K562 (cell line): ENCODE measurements at regions not wholly inside any gene's neighbourhood (a gene's known extent, or its start where the extent isn't known, plus 50 kb on each side); places are given as distances from the start of the nearest gene placed in this dataset.

ENCODE experiments used
- ATAC-seq: fragments of 200-7000 bp; cut with Tn5 transposase; 3 replicates; pipeline ENCODE4 v1.9.1; 2020; ENCODE audit warnings: moderate library complexity
- BruUV-seq: library from RNA; stranded (reverse); fragments of 400-500 nt; replicated peaks from 2 replicates; lab custom pipeline; 2021; lab: Mats Ljungman, UMichigan
- CTCF ChIA-PET: fragments of 300-600 bp; formaldehyde crosslinking; extraction: SDS; loops from one replicate; lab custom pipeline; 2021; ENCODE audit warnings: low intra/inter-chr PET ratio; lab: Yijun Ruan, JAX
- POLR2A ChIA-PET: fragments of 300-600, 350-650 bp; sonication (Branson Sonifier 250); formaldehyde crosslinking; extraction: SDS; loops from one replicate; lab custom pipeline; 2021; ENCODE audit warnings: antibody characterized with exemption, inconsistent platforms; lab: Yijun Ruan, JAX
- DNase-seq, 4 experiments: peaks; one replicate each; pipeline versions ENCODE4 v3.0.0 to v3.0.0-alpha.2; 2011 to 2018; ENCODE audit warnings: low spot score in 3 of 4, mixed read lengths in 3 of 4; ENCODE audit errors: extremely low read depth in 1 of 4
- FAIRE-seq: peaks from 2 replicates; lab custom pipeline; 2011; peaks lifted over from hg19 to GRCh38; lab: Jason Lieb, UNC
- H2AFZ ChIP-seq: 2 replicates; pipeline ENCODE4 v1.6.0; 2011; ENCODE audit warnings: low read depth, low read length, control low read depth, inconsistent platforms
- H3K27ac ChIP-seq: fragments of 200-600 bp; 3 replicates; pipeline ENCODE4 v1.8.0; 2011; ENCODE audit warnings: low read depth, mild to moderate bottlenecking, control low read depth, inconsistent platforms, low read length, moderate library complexity, mixed read lengths; ENCODE audit errors: extremely low read depth
- H3K27me3 ChIP-seq, 2 experiments: fragments of 300-600 bp in 1 of 2; 2 replicates in 1 of 2; 3 replicates in 1 of 2; pipeline versions ENCODE4 v1.6.0 to v1.8.0; 2011; ENCODE audit warnings: inconsistent platforms in 2 of 2, low read length in 2 of 2, mild to moderate bottlenecking in 1 of 2, mixed read lengths in 1 of 2, moderate library complexity in 1 of 2; ENCODE audit not compliant: control insufficient read depth in 2 of 2, insufficient read depth in 2 of 2
- H3K36me3 ChIP-seq: fragments of 300-600 bp; 3 replicates; pipeline ENCODE4 v1.8.0; 2011; ENCODE audit warnings: mild to moderate bottlenecking, low read length, inconsistent platforms; ENCODE audit not compliant: control insufficient read depth, insufficient read depth
- H3K4me1 ChIP-seq, 2 experiments: fragments of 200-600 bp in 1 of 2; replicated peaks in 1 of 2; 2 replicates in 1 of 2; 3 replicates in 1 of 2; pipeline versions ENCODE4 v1.5.1 to v1.8.0; 2011; ENCODE audit warnings: inconsistent platforms in 2 of 2, low read length in 2 of 2, mild to moderate bottlenecking in 1 of 2, mixed read lengths in 1 of 2, moderate library complexity in 1 of 2; ENCODE audit not compliant: control insufficient read depth in 2 of 2, insufficient read depth in 2 of 2
- H3K4me2 ChIP-seq: 2 replicates; pipeline ENCODE4 v1.6.1; 2011; ENCODE audit warnings: low read length, control low read depth, inconsistent platforms, mixed read lengths; ENCODE audit not compliant: insufficient read depth
- H3K4me3 ChIP-seq: fragments of 200-600 bp; sonication (generic), shearing (Covaris generic); 2 replicates; pipeline ENCODE4 v1.5.1; 2016; ENCODE audit warnings: control low read depth, inconsistent platforms
- H3K79me2 ChIP-seq: fragments of 200-600 bp; 3 replicates; pipeline ENCODE4 v1.8.0; 2011; ENCODE audit warnings: low read length, inconsistent platforms; ENCODE audit not compliant: control insufficient read depth, insufficient read depth
- H3K9ac ChIP-seq, 2 experiments: 2 replicates each; pipeline versions ENCODE4 v1.6.0 to v1.6.1; 2011; ENCODE audit warnings: low read depth in 2 of 2, low read length in 2 of 2, control low read depth in 1 of 2, inconsistent platforms in 1 of 2, mild to moderate bottlenecking in 1 of 2, mixed read lengths in 1 of 2; ENCODE audit not compliant: insufficient read depth in 1 of 2
- H3K9me1 ChIP-seq: one replicate; pipeline ENCODE4 v1.6.0; 2011; ENCODE audit warnings: inconsistent platforms, mild to moderate bottlenecking, low read length, moderate library complexity; ENCODE audit not compliant: control insufficient read depth, insufficient read depth
- H3K9me3 ChIP-seq: replicated peaks from 2 replicates; pipeline ENCODE4 v1.5.1; 2011; ENCODE audit warnings: low read depth, low read length, inconsistent platforms; ENCODE audit not compliant: control insufficient read depth, insufficient read depth
- H4K20me1 ChIP-seq: replicated peaks from 2 replicates; pipeline ENCODE4 v1.6.1; 2011; ENCODE audit warnings: low read length, inconsistent platforms, mixed read lengths; ENCODE audit not compliant: control insufficient read depth, insufficient read depth
- FOXJ2 ChIP-seq: fragments of 200-800 bp; sonication (Bioruptor generic); IDR thresholded peaks from 2 replicates; pipeline ENCODE4 v1.6.1; 2016; ENCODE audit warnings: missing genetic modification characterization, missing compliant biosample characterization
- RAD21 ChIP-seq, 2 experiments: fragments of 250-450 bp in 1 of 2; fragments of 450-650 bp in 1 of 2; sonication (Bioruptor Pico) in 1 of 2; formaldehyde crosslinking in 1 of 2; IDR thresholded peaks in 1 of 2; conservative IDR thresholded peaks in 1 of 2; 2 replicates each; pipeline versions ENCODE4 v1.4.0 to v1.8.0; 2020 to 2022; ENCODE audit warnings: mild to moderate bottlenecking in 2 of 2, moderate library complexity in 1 of 2
- RBM39 ChIP-seq: fragments of 200-400 bp; formaldehyde crosslinking; optimal IDR thresholded peaks from 2 replicates; pipeline ENCODE3; 2018; ENCODE audit warnings: low read depth, low read length
- TFAM ChIP-seq: fragments of 250-450 bp; sonication (Bioruptor Pico); conservative IDR thresholded peaks from 2 replicates; pipeline ENCODE4 v1.5.0; 2021; ENCODE audit warnings: mild to moderate bottlenecking, moderate library complexity
- ZNF696 ChIP-seq: fragments of 250-450 bp; sonication (Bioruptor Pico); conservative IDR thresholded peaks from 2 replicates; pipeline ENCODE4 v1.4.0; 2020; ENCODE audit warnings: mild to moderate bottlenecking, moderate library complexity
- WGBS: fragments of 100-300 bp; shearing (Covaris generic); methylation state at CpG from one replicate; pipeline ENCODE4 v1.1.6; 2016; ENCODE audit warnings: low coverage, mixed read lengths; ENCODE audit not compliant: insufficient coverage; ENCODE audit errors: missing lambda C conversion rate; 5-methylcytosine and 5-hydroxymethylcytosine counted together
- in situ Hi-C: fragments of 300-500 bp; cut with MboI; formaldehyde crosslinking; loops from 4 replicates; pipeline ENCODE4 v1.15.0; 2018; ENCODE audit warnings: inconsistent platforms, mixed read lengths
- intact Hi-C: fragments of 100-400 bp; cut with micrococcal nuclease; formaldehyde crosslinking; loops from 2 replicates; pipeline ENCODE4 v1.14.2; 2022
- TF ChIP-seq, protein P1 (sequence below): fragments of 250-450 bp; sonication (Bioruptor Pico); IDR thresholded peaks from 2 replicates; pipeline ENCODE4 v1.5.0; 2020; ENCODE audit warnings: mild to moderate bottlenecking

DNA sequence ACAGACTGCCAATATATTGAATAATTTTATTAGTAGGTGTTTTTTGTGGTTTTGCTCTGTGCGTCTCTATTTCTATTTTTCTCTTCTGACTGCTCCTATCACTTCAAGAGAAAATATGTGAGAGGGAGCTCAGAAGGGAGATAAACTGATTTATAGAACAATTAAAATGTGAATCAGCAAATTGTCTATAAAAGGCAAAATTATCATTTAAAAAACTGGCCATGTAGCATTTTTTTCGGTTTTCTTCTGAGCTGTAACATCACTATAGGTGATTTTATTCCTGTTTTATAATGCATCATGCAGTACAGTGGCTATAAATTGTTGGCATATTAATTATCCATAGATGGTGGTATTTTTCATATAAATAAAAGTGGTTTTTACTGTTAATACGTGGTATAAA, 416.5 kb downstream of the DOK5 start:
- Histone ChIP-seq H3K4me1 (no peaks in the 10 kb centered on the region), H3K4me2 (no peak overlapping the region), H3K4me3 (no peak overlapping the region), H3K36me3 (no peaks in the 10 kb centered on the region), H3K27ac (no peak overlapping the region), H3K9me1 (no peaks in the 10 kb centered on the region), H3K27me3 (no peaks in the 10 kb centered on the region), H3K79me2 (no peaks in the 10 kb centered on the region), H3K9ac (no peak overlapping the region), H3K9me3 (peaks cover 3% of the 10 kb centered on the region; the same call in 1 of the 2 replicates), H2AFZ (no peak overlapping the region), H4K20me1 (no peaks in the 10 kb centered on the region)
- intact Hi-C loops: no loop called here
- in situ Hi-C loops: no loop called here
- no peak for ATAC-seq
- FAIRE-seq: no peak
- WGBS: 0% methylated on average over 3 of the region's 3 CpGs
- no TSS peak for BruUV-seq
- TF ChIP-seq TFAM (CRISPR knock-in tag): no peak
- TF ChIP-seq RAD21 (CRISPR knock-in tag; conservative IDR thresholded peaks at IDR 0.05 in 1 of 2, IDR thresholded peaks at IDR 0.05 in 1 of 2): no peak
- TF ChIP-seq FOXJ2 (tag): no peak
- no peak for TF ChIP-seq RBM39
- TF ChIP-seq ZNF696 (CRISPR knock-in tag): no peak
- TF ChIP-seq, protein P1, sequence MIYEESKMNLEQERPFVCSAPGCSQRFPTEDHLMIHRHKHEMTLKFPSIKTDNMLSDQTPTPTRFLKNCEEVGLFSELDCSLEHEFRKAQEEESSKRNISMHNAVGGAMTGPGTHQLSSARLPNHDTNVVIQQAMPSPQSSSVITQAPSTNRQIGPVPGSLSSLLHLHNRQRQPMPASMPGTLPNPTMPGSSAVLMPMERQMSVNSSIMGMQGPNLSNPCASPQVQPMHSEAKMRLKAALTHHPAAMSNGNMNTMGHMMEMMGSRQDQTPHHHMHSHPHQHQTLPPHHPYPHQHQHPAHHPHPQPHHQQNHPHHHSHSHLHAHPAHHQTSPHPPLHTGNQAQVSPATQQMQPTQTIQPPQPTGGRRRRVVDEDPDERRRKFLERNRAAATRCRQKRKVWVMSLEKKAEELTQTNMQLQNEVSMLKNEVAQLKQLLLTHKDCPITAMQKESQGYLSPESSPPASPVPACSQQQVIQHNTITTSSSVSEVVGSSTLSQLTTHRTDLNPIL (CRISPR knock-in tag): no peak
- ChIA-PET CTCF (no interaction called here), POLR2A (no interaction called here)
- no peak for DNase-seq
